NCI-H187 treated with DMSO at 0.1 percent for 48 hours (cell line): ENCODE measurements at regions not wholly inside any gene's neighbourhood (a gene's known extent, or its start where the extent isn't known, plus 50 kb on each side); places are given as distances from the start of the nearest gene placed in this dataset.

ENCODE experiments used
- DNase-seq: peaks from one replicate; lab custom pipeline; 2025; lab: John Stamatoyannopoulos, UW

GRCh38 chr1:96291468-96291867 is 430.1 kb upstream of the PTBP2 start:
- DNase-seq: no peak

DNA sequence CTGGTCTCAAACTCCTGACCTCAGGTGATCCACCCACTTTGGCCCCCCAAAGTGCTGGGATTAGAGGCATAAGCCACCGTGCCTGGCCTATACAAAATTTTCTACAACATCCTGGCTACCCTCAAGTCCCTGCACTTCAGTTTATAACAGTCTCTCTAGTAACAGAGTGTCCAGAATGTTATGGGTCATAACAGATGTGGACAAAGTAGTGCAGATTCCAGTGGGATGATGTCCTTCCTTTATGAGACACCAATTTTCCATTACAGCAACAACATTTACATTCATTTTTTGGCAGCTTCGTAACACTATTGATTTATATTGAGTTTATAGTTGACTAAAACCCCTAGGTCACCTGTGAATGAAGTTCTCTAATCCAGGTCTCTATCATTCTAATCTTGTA is 429.4 kb upstream of the PTBP2 start:
- DNase-seq: no peak

DNA sequence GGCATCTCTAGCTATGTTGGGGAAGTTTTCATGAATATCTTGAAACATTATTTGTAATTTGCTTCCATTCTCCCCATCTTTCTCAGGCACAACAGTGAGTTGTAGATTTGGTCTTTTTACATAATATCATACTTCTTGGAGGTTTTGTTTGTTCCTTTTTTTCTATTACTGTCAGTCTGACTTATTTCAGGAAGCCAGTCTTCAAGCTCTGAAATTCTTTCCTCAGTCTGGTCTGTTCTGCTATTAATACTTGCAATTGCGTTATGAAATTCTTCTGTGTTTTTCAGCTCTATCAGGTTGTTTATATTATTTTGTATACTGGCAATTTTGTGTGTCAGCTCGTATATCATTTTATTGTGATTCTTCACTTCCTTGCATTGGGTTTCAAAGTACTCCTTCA is 424.6 kb upstream of the PTBP2 start:
- DNase-seq: no peak

DNA sequence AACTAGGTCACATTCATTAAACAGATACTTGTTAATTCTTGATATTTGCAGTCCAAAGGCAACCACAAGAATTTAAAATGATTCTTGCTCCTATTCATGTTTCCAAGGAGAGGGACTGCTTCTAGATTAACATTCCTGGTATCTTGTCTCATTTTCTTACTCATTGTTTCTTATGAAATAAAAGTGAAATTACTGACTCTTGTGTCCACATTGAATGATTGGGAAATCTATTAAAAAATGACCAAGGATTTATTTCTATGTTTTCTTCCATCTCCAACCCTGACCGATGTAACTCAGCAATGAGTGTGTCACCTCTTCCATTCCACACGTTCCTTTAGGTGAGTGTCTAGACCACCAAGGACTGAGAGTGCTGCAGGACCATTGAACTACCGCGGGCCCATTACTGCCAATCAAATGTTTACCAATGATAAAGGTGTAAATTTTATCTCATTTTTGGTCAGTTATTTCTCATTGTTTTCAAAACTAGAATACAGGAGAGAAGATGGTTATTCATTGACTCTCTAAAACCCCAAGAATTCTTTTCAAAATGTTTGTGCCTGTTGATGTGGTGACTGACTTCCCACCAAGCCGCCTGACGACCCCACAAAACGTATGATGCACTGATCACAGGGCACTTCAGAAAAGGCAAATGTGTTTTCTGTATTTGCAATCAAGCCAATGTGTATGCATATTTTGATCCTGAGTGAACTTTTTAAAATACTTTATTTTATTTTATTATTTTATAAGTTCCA is 414.6 kb upstream of the PTBP2 start:
- no peak for DNase-seq

DNA sequence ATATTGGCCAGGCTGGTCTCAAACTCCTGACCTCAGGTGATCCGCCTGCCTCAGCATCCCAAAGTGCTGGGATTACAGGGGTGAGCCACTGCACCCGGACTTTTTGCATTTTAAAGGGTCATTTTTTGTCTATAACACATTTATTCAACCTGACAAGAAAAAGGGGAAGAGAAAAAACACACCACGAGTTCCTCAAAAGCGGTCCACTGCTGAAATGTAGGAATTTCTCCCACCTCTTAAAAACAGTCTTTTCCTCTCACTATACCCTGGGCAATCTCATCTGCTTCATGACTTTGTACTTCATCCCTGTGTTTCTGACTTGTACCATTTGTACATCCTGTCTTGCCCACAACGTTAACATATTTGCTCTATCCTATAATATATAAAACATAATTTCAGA is 413.3 kb upstream of the PTBP2 start:
- no peak for DNase-seq

- DNase-seq: no peak
Measured at GRCh38 chr1:96309783-96310182, 411.8 kb upstream of the PTBP2 start.

DNA sequence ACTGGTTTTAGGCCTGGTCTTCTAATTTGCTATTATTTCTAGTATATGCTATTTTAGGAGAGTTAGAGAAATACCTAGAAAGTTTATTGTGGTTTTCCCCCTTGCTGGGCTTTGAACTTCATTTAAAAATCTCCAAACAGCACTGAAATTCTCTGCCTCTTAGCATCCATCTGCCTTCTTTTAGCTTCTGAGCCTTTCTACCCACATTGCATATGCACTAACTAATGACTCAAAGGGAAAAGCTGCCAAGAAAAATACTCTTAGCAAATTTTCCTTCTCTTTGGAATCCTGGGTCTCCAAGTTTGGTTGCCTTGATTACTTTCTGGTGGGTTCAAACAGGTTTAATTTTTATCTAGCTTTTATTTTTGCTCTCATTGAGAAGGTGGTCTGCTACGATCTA is 408.4 kb upstream of the PTBP2 start:
- DNase-seq: no peak

- no peak for DNase-seq
Measured at GRCh38 chr1:96329121-96329520, 392.5 kb upstream of the PTBP2 start.

DNA sequence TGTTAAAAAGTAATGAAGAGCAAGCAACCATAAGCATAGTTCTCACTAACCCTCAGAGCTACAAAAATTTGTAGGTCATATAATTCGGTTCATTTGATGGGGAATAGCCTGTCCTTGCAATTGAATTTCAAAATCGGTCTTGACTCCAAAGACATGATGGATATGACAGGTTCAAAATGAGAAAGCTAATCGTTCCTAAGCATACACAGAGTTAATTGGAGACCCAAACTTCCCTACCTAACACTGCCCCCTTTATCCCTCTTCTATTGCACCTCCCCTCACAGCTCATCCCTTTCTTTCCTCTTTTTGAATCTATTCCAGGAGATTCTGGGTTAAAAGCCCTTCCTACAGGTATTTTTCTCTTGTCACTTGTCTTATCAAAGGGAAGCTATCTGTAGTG is 390.0 kb upstream of the PTBP2 start:
- DNase-seq: no peak

DNA sequence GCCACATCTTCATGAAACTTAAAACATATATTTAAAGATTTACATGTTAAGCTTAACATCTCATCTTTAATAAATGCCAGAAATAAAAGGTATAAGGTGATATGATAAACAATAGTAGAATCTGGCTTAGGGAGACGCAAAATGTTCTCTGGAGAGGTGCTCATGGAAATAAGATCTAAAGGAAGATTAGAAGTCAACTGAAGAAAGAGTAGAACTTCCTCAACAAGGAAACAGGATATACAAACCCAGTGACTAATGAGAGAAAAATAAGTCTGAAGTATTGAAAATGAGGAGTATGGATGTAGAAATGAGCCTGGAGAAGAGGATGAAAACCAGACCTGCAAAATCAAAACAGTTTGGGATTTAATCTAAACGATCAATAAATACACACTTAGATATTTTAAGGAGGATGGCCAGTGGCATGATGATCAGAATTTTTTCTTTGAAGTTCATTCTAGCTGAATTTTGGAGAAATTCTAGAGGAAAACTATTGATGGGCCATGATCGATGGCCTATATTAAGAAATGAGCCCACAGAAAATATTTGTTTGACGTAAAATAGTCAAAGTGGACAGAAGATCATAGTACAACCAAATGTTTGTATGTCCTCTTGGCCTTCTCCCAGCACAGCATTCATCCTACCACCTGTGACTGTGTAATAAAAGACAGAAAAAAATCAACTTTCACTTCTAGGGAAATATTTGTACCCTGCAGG is 387.9 kb upstream of the PTBP2 start:
- no peak for DNase-seq

- DNase-seq: no peak
Measured at GRCh38 chr1:96334236-96334557, 387.4 kb upstream of the PTBP2 start.

- DNase-seq: no peak
Measured at GRCh38 chr1:96338622-96339021, 383.0 kb upstream of the PTBP2 start.

- DNase-seq: no peak
Measured at GRCh38 chr1:96340686-96341085, 380.9 kb upstream of the PTBP2 start.

DNA sequence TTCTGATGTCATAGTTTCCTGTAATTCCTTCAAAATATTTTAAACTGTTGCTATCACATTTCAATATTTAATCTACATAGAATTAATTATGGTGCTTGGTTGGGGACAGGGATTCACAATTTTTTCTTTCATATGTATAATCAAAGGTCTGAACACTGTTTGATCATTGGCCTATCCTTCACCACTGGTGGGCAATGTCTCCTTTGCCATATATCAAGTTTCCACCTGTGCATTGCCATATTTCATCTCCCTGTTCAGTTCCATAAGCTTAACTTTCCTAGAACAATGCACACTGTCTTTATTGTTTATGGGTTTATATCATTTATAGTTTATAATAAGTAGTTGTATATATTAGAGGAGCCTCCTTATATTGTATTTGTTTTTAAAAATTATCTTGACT is 374.9 kb upstream of the PTBP2 start:
- DNase-seq: no peak

DNA sequence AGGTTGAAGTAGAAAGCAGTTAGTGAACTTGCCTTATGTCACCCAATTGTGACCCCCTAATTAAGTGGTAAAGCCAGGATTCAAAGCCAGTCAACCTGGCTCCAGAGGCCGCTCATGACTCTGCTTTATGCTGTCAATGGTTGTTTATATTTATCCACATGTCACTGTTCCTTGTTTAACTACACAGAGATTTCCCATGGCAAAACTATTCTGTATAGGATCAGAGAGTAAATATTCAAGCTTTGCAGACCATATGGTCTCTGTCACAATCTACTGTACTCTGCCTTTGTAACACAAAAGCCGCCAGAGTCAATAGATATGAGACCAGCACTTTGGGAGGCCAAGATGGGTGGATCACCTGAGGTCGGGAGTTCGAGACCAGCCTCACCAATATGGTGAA is 371.7 kb upstream of the PTBP2 start:
- no peak for DNase-seq

GRCh38 chr1:96352733-96353132 is 368.9 kb upstream of the PTBP2 start:
- DNase-seq: no peak

- no peak for DNase-seq
Measured at GRCh38 chr1:96355521-96355920, 366.1 kb upstream of the PTBP2 start.

DNA sequence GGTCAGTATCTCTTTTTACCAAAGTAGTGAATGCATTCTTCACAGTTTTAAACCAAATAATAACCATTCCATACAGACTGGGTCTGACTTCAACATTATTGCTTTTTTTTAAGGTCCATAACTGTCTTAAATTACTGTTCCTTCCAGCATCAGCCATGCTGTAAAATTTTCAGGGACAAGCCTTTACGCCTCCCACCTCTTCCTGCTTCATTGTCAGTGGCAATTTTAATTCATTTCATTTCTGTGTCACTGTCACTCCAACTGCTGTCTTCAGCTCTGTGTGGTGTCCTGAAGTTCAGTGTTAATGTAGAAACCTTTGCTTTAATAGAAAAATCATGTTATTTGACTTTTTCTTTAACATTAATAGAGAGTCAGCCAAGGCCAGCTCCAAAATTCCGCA is 365.6 kb upstream of the PTBP2 start:
- no peak for DNase-seq

DNA sequence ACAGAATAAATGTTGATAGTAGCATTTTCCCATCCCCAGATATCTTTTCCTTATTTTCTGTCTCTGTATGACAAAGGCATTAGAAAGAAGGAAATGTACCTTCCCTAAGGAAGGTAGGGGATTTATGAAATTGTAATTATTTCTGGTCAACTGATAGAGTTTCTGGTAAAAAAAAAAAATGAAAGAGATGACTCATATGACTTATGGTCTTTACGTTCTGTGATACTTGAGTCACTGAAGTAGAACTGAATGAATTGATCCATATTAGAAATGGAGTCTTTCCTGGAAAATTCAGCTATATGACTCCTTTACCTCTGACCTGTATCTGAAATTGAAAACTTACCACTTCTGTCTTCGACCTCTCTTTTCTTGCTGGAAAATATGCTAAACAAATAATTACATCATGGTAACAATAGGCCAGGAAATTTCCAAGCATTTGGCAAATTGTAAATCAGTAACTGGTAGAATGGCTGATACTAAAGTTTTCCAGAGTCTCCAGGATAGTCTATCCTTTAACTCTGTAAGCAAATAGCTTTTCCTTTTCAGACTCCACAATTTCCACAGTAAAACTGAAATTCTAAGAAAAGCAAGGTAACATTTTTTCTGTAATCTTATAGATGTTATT is 364.3 kb upstream of the PTBP2 start:
- DNase-seq: no peak

- no peak for DNase-seq
Measured at GRCh38 chr1:96358057-96358456, 363.5 kb upstream of the PTBP2 start.

DNA sequence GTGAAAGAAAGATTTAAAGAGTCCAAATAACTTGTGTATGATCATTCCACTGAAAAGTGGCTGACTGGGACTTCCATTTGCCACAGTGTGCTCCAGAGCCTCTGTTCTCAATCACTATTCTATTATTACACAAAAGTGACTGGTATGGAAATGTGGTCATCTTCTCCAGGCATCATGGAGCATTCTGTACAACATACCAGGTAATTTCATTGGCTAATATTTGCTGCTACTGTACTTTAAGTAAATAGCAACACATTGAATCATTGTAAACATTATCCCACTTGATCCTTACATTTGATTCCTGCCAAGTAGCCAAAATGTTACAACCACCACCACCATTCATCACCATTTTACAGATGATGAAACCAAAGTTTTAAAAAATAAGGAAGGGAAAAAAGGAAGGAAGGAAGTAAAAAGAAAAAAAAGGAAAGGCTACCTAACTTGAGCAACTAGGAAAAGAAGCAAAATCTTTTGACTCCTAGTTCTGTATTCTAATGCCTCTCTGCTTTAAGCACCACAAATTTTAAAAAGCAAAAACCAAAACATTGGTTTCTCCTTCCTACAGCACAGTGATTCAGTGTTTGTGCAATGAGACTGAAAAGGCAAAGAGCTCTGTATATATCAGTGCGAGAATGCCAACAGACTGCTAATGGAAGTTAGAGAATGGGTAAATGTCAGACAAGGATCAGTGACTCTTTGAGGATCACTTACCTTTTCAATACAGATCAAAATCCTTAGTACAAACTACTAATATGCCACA is 361.4 kb upstream of the PTBP2 start:
- no peak for DNase-seq

DNA sequence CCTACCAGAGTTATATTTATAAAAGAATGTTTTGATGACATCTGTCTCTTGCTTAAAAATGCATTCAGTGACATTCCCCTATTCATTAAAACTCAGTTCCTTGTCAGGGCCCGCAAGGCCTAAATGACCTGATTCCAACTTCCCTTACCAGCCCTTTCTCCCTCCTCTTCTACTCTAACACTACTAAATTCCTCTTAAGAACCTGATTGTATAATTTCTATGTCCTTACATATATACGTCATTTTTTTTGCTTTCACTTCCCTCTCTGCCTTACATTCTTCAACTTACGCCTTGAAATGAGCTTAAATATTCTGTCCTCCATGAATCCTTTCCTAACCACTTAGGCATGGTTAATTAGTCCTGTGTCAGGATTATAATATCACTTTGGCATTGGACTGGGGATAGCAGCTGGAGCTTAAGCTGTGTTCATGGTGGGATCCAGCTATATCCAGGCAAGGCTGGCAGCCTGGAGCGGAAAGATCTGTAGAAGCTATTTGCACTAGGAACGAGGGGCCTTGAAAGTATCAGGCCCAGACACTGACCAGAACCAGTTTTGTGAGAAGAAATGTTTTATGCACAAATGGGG is 360.2 kb upstream of the PTBP2 start:
- no peak for DNase-seq
